ENCODE measurements at regions not wholly inside any gene's neighbourhood (a gene's known extent, or its start where the extent isn't known, plus 50 kb on each side); places are given as distances from the start of the nearest gene placed in this dataset.

- no peaks in the 10 kb centered on the region for H4K20me1 ChIP-seq (ENCODE audit: insufficient read depth, low read length)
Observed at GRCh38 chr2:12842917-12843316, 126.2 kb downstream of the TRIB2 start.

DNA sequence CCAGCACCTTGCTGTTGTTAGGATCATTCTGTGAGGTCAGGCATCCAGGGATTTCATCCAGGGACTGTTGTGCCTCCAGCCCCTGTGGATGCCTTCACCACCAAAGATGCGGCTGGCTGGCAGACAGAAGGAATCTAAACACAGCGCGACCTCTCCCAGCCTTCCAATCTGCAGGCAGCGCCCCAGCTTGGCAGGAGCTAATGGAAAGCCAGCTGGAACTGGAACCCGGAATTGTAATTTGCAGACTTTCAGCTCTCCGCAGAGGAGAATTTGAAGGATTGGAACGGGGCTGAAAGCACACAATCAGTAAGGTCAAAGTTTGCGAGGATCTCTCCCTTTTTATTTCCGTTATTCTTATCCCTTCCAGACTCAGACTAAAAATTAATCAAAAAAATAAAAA, 127.8 kb downstream of the TRIB2 start:
- TF ChIP-seq, protein P1, sequence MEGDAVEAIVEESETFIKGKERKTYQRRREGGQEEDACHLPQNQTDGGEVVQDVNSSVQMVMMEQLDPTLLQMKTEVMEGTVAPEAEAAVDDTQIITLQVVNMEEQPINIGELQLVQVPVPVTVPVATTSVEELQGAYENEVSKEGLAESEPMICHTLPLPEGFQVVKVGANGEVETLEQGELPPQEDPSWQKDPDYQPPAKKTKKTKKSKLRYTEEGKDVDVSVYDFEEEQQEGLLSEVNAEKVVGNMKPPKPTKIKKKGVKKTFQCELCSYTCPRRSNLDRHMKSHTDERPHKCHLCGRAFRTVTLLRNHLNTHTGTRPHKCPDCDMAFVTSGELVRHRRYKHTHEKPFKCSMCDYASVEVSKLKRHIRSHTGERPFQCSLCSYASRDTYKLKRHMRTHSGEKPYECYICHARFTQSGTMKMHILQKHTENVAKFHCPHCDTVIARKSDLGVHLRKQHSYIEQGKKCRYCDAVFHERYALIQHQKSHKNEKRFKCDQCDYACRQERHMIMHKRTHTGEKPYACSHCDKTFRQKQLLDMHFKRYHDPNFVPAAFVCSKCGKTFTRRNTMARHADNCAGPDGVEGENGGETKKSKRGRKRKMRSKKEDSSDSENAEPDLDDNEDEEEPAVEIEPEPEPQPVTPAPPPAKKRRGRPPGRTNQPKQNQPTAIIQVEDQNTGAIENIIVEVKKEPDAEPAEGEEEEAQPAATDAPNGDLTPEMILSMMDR (IDR thresholded peaks at IDR 0.05; ENCODE audit: borderline replicate concordance, extremely low read depth, low read length, poor library complexity, severe bottlenecking): no peak
- TF ChIP-seq EZH2 (IDR thresholded peaks at IDR 0.05; ENCODE audit: borderline replicate concordance, low read depth, low read length, severe bottlenecking): no peak
- Histone ChIP-seq H3K36me3 (ENCODE audit: insufficient read depth, low read length) (no peaks in the 10 kb centered on the region), H3K79me2 (ENCODE audit: insufficient read depth, low read length) (no peaks in the 10 kb centered on the region), H3K9me3 (ENCODE audit: insufficient read depth, low read length, severe bottlenecking) (no peaks in the 10 kb centered on the region), H3K9ac (ENCODE audit: low read depth, low read length) (no peak overlapping the region), H3K4me2 (ENCODE audit: insufficient read depth, low read length) (no peak overlapping the region), H4K20me1 (ENCODE audit: insufficient read depth, low read length) (no peaks in the 10 kb centered on the region), H2AFZ (ENCODE audit: low read depth, low read length) (no peak overlapping the region), H3K4me1 (ENCODE audit: insufficient read depth, low read length) (no peaks in the 10 kb centered on the region), H3K4me3 (ENCODE audit: low read depth in 1 of 2, low read length in 2 of 2) (no peak overlapping the region), H3K27ac (ENCODE audit: low read length) (no peak overlapping the region), H3K27me3 (ENCODE audit: insufficient read depth, low read length, poor library complexity) (no peaks in the 10 kb centered on the region)
- ATAC-seq (ENCODE audit: insufficient read depth, low read depth) (no peak), DNase-seq (no peak)

More at GRCh38 chr2:12842917-12843316, 126.2 kb downstream of the TRIB2 start:
- H2AFZ ChIP-seq (ENCODE audit: low read depth, low read length): no peak overlapping the region
- H3K79me2 ChIP-seq (ENCODE audit: insufficient read depth, low read length): no peaks in the 10 kb centered on the region
- H3K4me1 ChIP-seq (ENCODE audit: insufficient read depth, low read length): no peaks in the 10 kb centered on the region
- H3K36me3 ChIP-seq (ENCODE audit: insufficient read depth, low read length): no peaks in the 10 kb centered on the region
- H3K4me2 ChIP-seq (ENCODE audit: insufficient read depth, low read length): no peak overlapping the region
- ATAC-seq (ENCODE audit: insufficient read depth, low read depth): no peak
- H3K4me3 ChIP-seq (ENCODE audit: low read depth in 1 of 2, low read length in 2 of 2): no peak overlapping the region
- DNase-seq: no peak
- TF ChIP-seq, protein P1 (IDR thresholded peaks at IDR 0.05; ENCODE audit: borderline replicate concordance, extremely low read depth, low read length, poor library complexity, severe bottlenecking): no peak
- no peak for TF ChIP-seq EZH2 (IDR thresholded peaks at IDR 0.05; ENCODE audit: borderline replicate concordance, low read depth, low read length, severe bottlenecking)
- H3K9me3 ChIP-seq (ENCODE audit: insufficient read depth, low read length, severe bottlenecking): no peaks in the 10 kb centered on the region
- no peak overlapping the region for H3K9ac ChIP-seq (ENCODE audit: low read depth, low read length)
- H3K27ac ChIP-seq (ENCODE audit: low read length): no peak overlapping the region
- H3K27me3 ChIP-seq (ENCODE audit: insufficient read depth, low read length, poor library complexity): no peaks in the 10 kb centered on the region

GRCh38 chr2:12847694-12848575, 131.2 kb downstream of the TRIB2 start:
- no peaks in the 10 kb centered on the region for H3K27me3 ChIP-seq (ENCODE audit: insufficient read depth, low read length, poor library complexity)
- TF ChIP-seq EZH2 (IDR thresholded peaks at IDR 0.05; ENCODE audit: borderline replicate concordance, low read depth, low read length, severe bottlenecking): no peak
- TF ChIP-seq, protein P1 (IDR thresholded peaks at IDR 0.05; ENCODE audit: borderline replicate concordance, extremely low read depth, low read length, poor library complexity, severe bottlenecking): no peak
- no peaks in the 10 kb centered on the region for H3K4me1 ChIP-seq (ENCODE audit: insufficient read depth, low read length)
- no peaks in the 10 kb centered on the region for H3K36me3 ChIP-seq (ENCODE audit: insufficient read depth, low read length)
- H2AFZ ChIP-seq (ENCODE audit: low read depth, low read length): no peak overlapping the region
- DNase-seq: no peak
- ATAC-seq (ENCODE audit: insufficient read depth, low read depth): no peak
- H3K9me3 ChIP-seq (ENCODE audit: insufficient read depth, low read length, severe bottlenecking): no peaks in the 10 kb centered on the region
- no peaks in the 10 kb centered on the region for H3K79me2 ChIP-seq (ENCODE audit: insufficient read depth, low read length)
- H3K4me3 ChIP-seq (ENCODE audit: low read depth in 1 of 2, low read length in 2 of 2): no peak overlapping the region
- H3K27ac ChIP-seq (ENCODE audit: low read length): no peak overlapping the region
- H4K20me1 ChIP-seq (ENCODE audit: insufficient read depth, low read length): no peaks in the 10 kb centered on the region
- no peak overlapping the region for H3K4me2 ChIP-seq (ENCODE audit: insufficient read depth, low read length)
- H3K9ac ChIP-seq (ENCODE audit: low read depth, low read length): no peak overlapping the region
